ENCODE measurements at regions not wholly inside any gene's neighbourhood (a gene's known extent, or its start where the extent isn't known, plus 50 kb on each side); places are given as distances from the start of the nearest gene placed in this dataset.

GRCh38 chr2:210946395-210946794 is 390.0 kb downstream of the CPS1 start:
- TF ChIP-seq CTCF (IDR thresholded peaks at IDR 0.05) = no peak
- TF ChIP-seq POLR2AphosphoS5 (IDR thresholded peaks at IDR 0.05) = no peak
- TF ChIP-seq POLR2A (IDR thresholded peaks at IDR 0.05) = no peak
